Stimulated activated CD4-positive, alpha-beta T cell treated with anti-CD3 and anti-CD28 coated beads, Interleukin-4, amount 100 ng/mL, for 4 hours (primary cell): ENCODE measurements at regions not wholly inside any gene's neighbourhood (a gene's known extent, or its start where the extent isn't known, plus 50 kb on each side); places are given as distances from the start of the nearest gene placed in this dataset.
"Not testable (repeated sequence)": the region's sequence is repeated elsewhere in the genome, so short reads cannot be mapped to it uniquely, and the experiment has no call there.

Experiments
- DNase-seq, 2 experiments: peaks; one replicate each; pipeline ENCODE4 v3.0.0-alpha.2; 2020

- no peak for DNase-seq
Measured at GRCh38 chr18:76307293-76307690, 187.8 kb downstream of the ZNF516 start.

GRCh38 chr18:76306685-76307292 is 188.3 kb downstream of the ZNF516 start:
- DNase-seq, result no peak

GRCh38 chr18:76285866-76286265 is 209.2 kb downstream of the ZNF516 start:
- no peak for DNase-seq

- DNase-seq, result no peak
Measured at GRCh38 chr18:76281565-76281964, 213.5 kb downstream of the ZNF516 start.

- DNase-seq, result no peak
Measured at GRCh38 chr18:76277801-76278200, 217.2 kb downstream of the ZNF516 start.

- no peak for DNase-seq
Measured at GRCh38 chr18:76275727-76276313, 219.2 kb downstream of the ZNF516 start.

GRCh38 chr18:76274468-76275289 is 220.4 kb downstream of the ZNF516 start:
- no peak for DNase-seq

- DNase-seq, result no peak
Measured at GRCh38 chr18:76273956-76274355, 221.1 kb downstream of the ZNF516 start.

- no peak for DNase-seq
Measured at GRCh38 chr18:76273036-76273545, 222.0 kb downstream of the ZNF516 start.

- not testable (repeated sequence) for DNase-seq
Measured at GRCh38 chr18:76267423-76267822, 227.6 kb downstream of the ZNF516 start.

GRCh38 chr18:76266236-76266991 is 228.6 kb downstream of the ZNF516 start:
- no peak for DNase-seq

GRCh38 chr18:76265497-76266235 is 229.4 kb downstream of the ZNF516 start:
- no peak for DNase-seq

GRCh38 chr18:76264876-76265250 is 230.2 kb downstream of the ZNF516 start:
- no peak for DNase-seq

GRCh38 chr18:76264198-76264875 is 230.7 kb downstream of the ZNF516 start:
- DNase-seq, result no peak

GRCh38 chr18:76263046-76264005 is 231.7 kb downstream of the ZNF516 start:
- DNase-seq, result no peak

GRCh38 chr18:76260941-76261472 is 234.0 kb downstream of the ZNF516 start:
- DNase-seq, result no peak

- DNase-seq, result no peak
Measured at GRCh38 chr18:76259711-76260110, 235.3 kb downstream of the ZNF516 start.

- no peak for DNase-seq
Measured at GRCh38 chr18:76259096-76259495, 235.9 kb downstream of the ZNF516 start.

- no peak for DNase-seq
Measured at GRCh38 chr18:76258209-76258608, 236.8 kb downstream of the ZNF516 start.

- DNase-seq, result no peak
Measured at GRCh38 chr18:76255070-76255683, 239.9 kb downstream of the ZNF516 start.
